ENCODE measurements at regions not wholly inside any gene's neighbourhood (a gene's known extent, or its start where the extent isn't known, plus 50 kb on each side); places are given as distances from the start of the nearest gene placed in this dataset.

GRCh38 chr6:125662296-125662695 lies 87.1 kb upstream of the HEY2 start:
- no peak for DNase-seq

GRCh38 chr6:125665295-125665814 lies 84.1 kb upstream of the HEY2 start:
- no peak for DNase-seq

- no peak for DNase-seq
These were observed 82.1 kb upstream of the HEY2 start for GRCh38 chr6:125667326-125667725.

DNA sequence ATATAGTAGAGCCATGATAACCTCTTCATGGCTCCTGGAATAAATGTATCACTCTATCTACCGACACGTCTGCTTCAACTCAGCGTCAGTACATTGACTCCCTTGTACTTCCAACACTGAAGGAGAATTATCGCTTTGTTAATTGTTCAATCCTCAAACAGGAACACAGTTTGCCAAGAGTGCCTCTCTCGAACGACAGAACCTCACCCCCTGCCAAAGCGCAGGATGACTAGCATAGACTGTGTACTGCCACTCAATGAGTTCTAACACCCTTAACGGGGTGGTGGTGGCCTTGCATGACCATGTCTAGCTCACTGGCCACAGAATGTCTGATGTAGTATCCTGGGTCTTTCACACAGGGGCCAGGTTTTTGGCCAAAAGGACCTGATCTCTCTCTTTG lies 81.4 kb upstream of the HEY2 start:
- DNase-seq: no peak

GRCh38 chr6:125670568-125670967 lies 78.9 kb upstream of the HEY2 start:
- DNase-seq: no peak

DNA sequence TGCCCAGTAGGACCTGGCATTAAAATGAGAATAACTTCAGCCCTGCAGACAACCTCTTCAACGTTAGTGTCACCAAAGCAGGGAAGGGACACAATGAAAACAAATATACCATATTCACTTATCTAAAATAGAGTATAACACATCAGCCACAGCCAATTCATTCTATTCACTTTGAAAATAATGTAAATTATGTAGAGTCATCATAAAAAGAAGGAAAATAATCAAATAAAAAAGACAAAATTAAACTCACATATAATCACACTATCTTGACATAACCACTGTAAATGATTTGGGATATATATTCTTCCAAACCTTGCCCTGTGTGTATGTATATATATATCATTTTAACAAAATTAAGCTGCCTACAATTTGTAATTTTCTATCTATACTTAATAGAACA lies 78.1 kb upstream of the HEY2 start:
- DNase-seq: no peak

- no peak for DNase-seq
These were observed 75.2 kb upstream of the HEY2 start for GRCh38 chr6:125674230-125674629.

- no peak for DNase-seq
These were observed 70.8 kb upstream of the HEY2 start for GRCh38 chr6:125678601-125679000.

DNA sequence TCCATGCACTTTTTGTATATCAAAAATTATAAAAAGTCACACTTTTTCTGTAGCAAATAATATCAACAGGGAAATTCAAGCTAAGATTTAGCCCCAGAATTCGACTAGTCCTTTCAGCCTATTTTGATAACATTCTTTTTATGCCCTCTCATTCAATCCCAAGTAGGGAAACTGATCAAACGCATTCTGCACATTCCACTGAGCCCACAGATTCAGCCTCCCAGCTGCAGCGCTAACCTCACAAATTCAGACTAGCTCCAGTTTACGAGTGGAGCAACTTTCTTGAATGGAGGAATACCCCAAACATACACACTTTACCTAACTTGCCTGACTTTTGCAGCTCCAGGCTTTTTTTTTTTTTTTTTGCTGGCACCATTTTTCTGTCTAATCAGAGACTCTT lies 70.3 kb upstream of the HEY2 start:
- DNase-seq: no peak

GRCh38 chr6:125679651-125680050 lies 69.8 kb upstream of the HEY2 start:
- DNase-seq: no peak

- no peak for DNase-seq
These were observed 66.5 kb upstream of the HEY2 start for GRCh38 chr6:125682939-125683338.

GRCh38 chr6:125688138-125688537 lies 61.3 kb upstream of the HEY2 start:
- DNase-seq: no peak

- DNase-seq: no peak
These were observed 56.0 kb upstream of the HEY2 start for GRCh38 chr6:125693480-125693879.

GRCh38 chr6:125699591-125699990 lies 49.8 kb upstream of the HEY2 start:
- no peak for DNase-seq
